Keratinocyte (primary cell): ENCODE measurements at regions not wholly inside any gene's neighbourhood (a gene's known extent, or its start where the extent isn't known, plus 50 kb on each side); places are given as distances from the start of the nearest gene placed in this dataset.

Source experiments
- EZH2 ChIP-seq: IDR thresholded peaks from one replicate; pipeline ENCODE4 v1.6.1; 2012; ENCODE audit warnings: inconsistent platforms, mild to moderate bottlenecking, low read length, moderate library complexity
- TF ChIP-seq, protein P1 (sequence below), 3 experiments: IDR thresholded peaks in 1 of 3; conservative IDR thresholded peaks in 1 of 3; optimal IDR thresholded peaks in 1 of 3; 2 replicates in 2 of 3; 3 replicates in 1 of 3; pipeline versions ENCODE3 to v1.5.1; 2011; ENCODE audit warnings: low read length in 3 of 3, mild to moderate bottlenecking in 3 of 3, moderate library complexity in 2 of 3, control low read depth in 1 of 3, inconsistent platforms in 1 of 3; ENCODE audit not compliant: insufficient read depth in 2 of 3; ENCODE audit errors: extremely low read depth in 1 of 3

DNA sequence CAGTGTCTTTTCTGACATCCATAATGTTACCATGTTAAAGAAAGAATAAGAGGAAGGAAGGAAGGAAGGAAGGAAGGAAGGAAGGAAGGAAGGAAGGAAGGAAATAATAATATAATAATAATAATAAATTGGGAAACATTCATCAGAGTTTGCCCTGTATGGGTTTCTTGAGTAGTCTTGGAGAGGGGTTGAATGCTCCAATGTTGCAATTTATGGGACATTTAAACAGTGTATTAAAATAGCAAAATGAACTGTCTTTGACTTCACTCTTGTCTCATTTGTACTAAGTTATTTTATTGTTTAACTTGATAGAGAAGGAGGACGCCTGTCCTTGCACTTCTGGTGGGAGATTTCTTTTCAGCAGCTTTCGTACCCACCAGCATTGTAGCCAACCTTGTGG, 277.7 kb downstream of the RNF144A start:
- no peak for TF ChIP-seq EZH2
- TF ChIP-seq, protein P1, sequence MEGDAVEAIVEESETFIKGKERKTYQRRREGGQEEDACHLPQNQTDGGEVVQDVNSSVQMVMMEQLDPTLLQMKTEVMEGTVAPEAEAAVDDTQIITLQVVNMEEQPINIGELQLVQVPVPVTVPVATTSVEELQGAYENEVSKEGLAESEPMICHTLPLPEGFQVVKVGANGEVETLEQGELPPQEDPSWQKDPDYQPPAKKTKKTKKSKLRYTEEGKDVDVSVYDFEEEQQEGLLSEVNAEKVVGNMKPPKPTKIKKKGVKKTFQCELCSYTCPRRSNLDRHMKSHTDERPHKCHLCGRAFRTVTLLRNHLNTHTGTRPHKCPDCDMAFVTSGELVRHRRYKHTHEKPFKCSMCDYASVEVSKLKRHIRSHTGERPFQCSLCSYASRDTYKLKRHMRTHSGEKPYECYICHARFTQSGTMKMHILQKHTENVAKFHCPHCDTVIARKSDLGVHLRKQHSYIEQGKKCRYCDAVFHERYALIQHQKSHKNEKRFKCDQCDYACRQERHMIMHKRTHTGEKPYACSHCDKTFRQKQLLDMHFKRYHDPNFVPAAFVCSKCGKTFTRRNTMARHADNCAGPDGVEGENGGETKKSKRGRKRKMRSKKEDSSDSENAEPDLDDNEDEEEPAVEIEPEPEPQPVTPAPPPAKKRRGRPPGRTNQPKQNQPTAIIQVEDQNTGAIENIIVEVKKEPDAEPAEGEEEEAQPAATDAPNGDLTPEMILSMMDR (optimal IDR thresholded peaks at IDR 0.05 in 1 of 3, IDR thresholded peaks at IDR 0.05 in 1 of 3, conservative IDR thresholded peaks at IDR 0.05 in 1 of 3; ENCODE audit: extremely low read depth in 1 of 3, insufficient read depth in 2 of 3, low read length in 3 of 3), result no peak
